CD14-positive monocyte (primary cell): ENCODE measurements at regions not wholly inside any gene's neighbourhood (a gene's known extent, or its start where the extent isn't known, plus 50 kb on each side); places are given as distances from the start of the nearest gene placed in this dataset.

Source experiments
- DNase-seq, 3 donors: peaks; one replicate each; pipeline ENCODE4 v3.0.0-alpha.2; 2011 to 2022
- H2AFZ ChIP-seq: 2 replicates; pipeline ENCODE4 v1.6.0; 2012; ENCODE audit warnings: mild to moderate bottlenecking, low read depth, low read length, inconsistent platforms; ENCODE audit not compliant: insufficient read depth, poor library complexity, severe bottlenecking
- H3K27ac ChIP-seq, 2 donors: 1 replicate in 1 of 2; 2 replicates in 1 of 2; pipeline ENCODE4 v1.5.1; 2012 to 2013; ENCODE audit warnings: low read length in 2 of 2, control low read depth in 1 of 2, inconsistent platforms in 1 of 2, low read depth in 1 of 2, mild to moderate bottlenecking in 1 of 2
- H3K27me3 ChIP-seq, 2 donors: one replicate each; pipeline versions ENCODE4 v1.6.0 to v1.6.1; 2011 to 2013; ENCODE audit warnings: low read length in 2 of 2; ENCODE audit not compliant: control insufficient read depth in 2 of 2, insufficient read depth in 2 of 2
- H3K36me3 ChIP-seq, 2 donors: replicated peaks in 1 of 2; 1 replicate in 1 of 2; 2 replicates in 1 of 2; pipeline versions ENCODE4 v1.5.1 to v1.6.1; 2012 to 2013; ENCODE audit warnings: low read length in 2 of 2, control low read depth in 1 of 2, inconsistent platforms in 1 of 2, mild to moderate bottlenecking in 1 of 2; ENCODE audit not compliant: insufficient read depth in 2 of 2, control insufficient read depth in 1 of 2
- H3K4me1 ChIP-seq, 2 donors: 1 replicate in 1 of 2; 2 replicates in 1 of 2; pipeline versions ENCODE4 v1.5.1 to v1.6.1; 2012 to 2013; ENCODE audit warnings: low read length in 2 of 2, control low read depth in 1 of 2, inconsistent platforms in 1 of 2, mild to moderate bottlenecking in 1 of 2, moderate library complexity in 1 of 2; ENCODE audit not compliant: insufficient read depth in 2 of 2, control insufficient read depth in 1 of 2
- H3K4me2 ChIP-seq: replicated peaks from 2 replicates; pipeline ENCODE3; 2012; ENCODE audit warnings: low read length, moderate library complexity, mild to moderate bottlenecking; ENCODE audit not compliant: poor library complexity, severe bottlenecking; ENCODE audit errors: extremely low read depth
- H3K4me3 ChIP-seq, 3 experiments: fragments of 200-600 bp in 1 of 3; sonication (generic) in 1 of 3; replicated peaks in 1 of 3; 1 replicate in 2 of 3; 2 replicates in 1 of 3; pipeline ENCODE4 v1.5.1; 2011 to 2013; ENCODE audit warnings: low read length in 3 of 3, mild to moderate bottlenecking in 3 of 3, control low read depth in 2 of 3, low read depth in 2 of 3, inconsistent platforms in 1 of 3, moderate library complexity in 1 of 3
- H3K79me2 ChIP-seq: 2 replicates; pipeline ENCODE4 v1.6.0; 2012; ENCODE audit warnings: mild to moderate bottlenecking, control low read depth, inconsistent platforms, low read length, moderate library complexity; ENCODE audit not compliant: insufficient read depth
- H3K9ac ChIP-seq: 2 replicates; pipeline ENCODE4 v1.6.0; 2017; ENCODE audit warnings: low read length, mild to moderate bottlenecking; ENCODE audit not compliant: insufficient read depth, poor library complexity, severe bottlenecking
- H3K9me3 ChIP-seq, 2 donors: replicated peaks in 1 of 2; 1 replicate in 1 of 2; 2 replicates in 1 of 2; pipeline versions ENCODE4 v1.5.1 to v1.6.1; 2012 to 2013; ENCODE audit warnings: low read length in 2 of 2, control low read depth in 1 of 2; ENCODE audit not compliant: control insufficient read depth in 1 of 2, insufficient read depth in 1 of 2
- H4K20me1 ChIP-seq: 2 replicates; pipeline ENCODE4 v1.6.0; 2012; ENCODE audit warnings: mild to moderate bottlenecking, low read length, control low read depth, moderate library complexity; ENCODE audit not compliant: insufficient read depth
- H3K27ac Mint-ChIP-seq, 7 donors: one replicate each; pipeline ENCODE4 v1.8.0; 2020; ENCODE audit warnings: mild to moderate bottlenecking in 7 of 7, mixed read lengths in 7 of 7, moderate library complexity in 6 of 7, inconsistent platforms in 2 of 7
- H3K27me3 Mint-ChIP-seq, 3 donors: one replicate each; pipeline ENCODE4 v1.8.0; 2021 to 2022; ENCODE audit warnings: low read depth in 3 of 3, mild to moderate bottlenecking in 3 of 3, mixed read lengths in 3 of 3, moderate library complexity in 3 of 3, inconsistent platforms in 1 of 3
- H3K36me3 Mint-ChIP-seq, 2 donors: one replicate each; pipeline ENCODE4 v1.8.0; 2020; ENCODE audit warnings: mixed read lengths in 2 of 2, inconsistent platforms in 1 of 2, mild to moderate bottlenecking in 1 of 2
- H3K4me1 Mint-ChIP-seq: one replicate; pipeline ENCODE4 v1.8.0; 2020; ENCODE audit warnings: mild to moderate bottlenecking, mixed read lengths
- H3K4me3 Mint-ChIP-seq, 2 donors: one replicate each; pipeline ENCODE4 v1.8.0; 2020; ENCODE audit warnings: mild to moderate bottlenecking in 2 of 2, mixed read lengths in 2 of 2, moderate library complexity in 1 of 2
- H3K9me3 Mint-ChIP-seq, 7 donors: one replicate each; pipeline ENCODE4 v1.8.0; 2020 to 2022; ENCODE audit warnings: mixed read lengths in 7 of 7, mild to moderate bottlenecking in 6 of 7, moderate library complexity in 6 of 7, inconsistent platforms in 2 of 7
- CTCF ChIP-seq: fragments of 200-600 bp; IDR thresholded peaks from one replicate; pipeline ENCODE4 v1.8.0; 2022; ENCODE audit warnings: antibody characterized with exemption, mild to moderate bottlenecking
- WGBS: methylation state at CpG from one replicate; pipeline ENCODE4 v1.1.5; 2013; ENCODE audit warnings: missing lambda C conversion rate; ENCODE audit not compliant: insufficient coverage; 5-methylcytosine and 5-hydroxymethylcytosine counted together
- intact Hi-C, 2 donors: fragments of 100-400 bp; cut with micrococcal nuclease; formaldehyde crosslinking; loops; one replicate each; pipeline versions ENCODE4 v1.15.0 to v1.15.1; 2023

GRCh38 chr4:173777421-173777820 is 247.4 kb upstream of the HAND2 start:
- intact Hi-C loops = no loop called here
- no peaks in the 10 kb centered on the region for H4K20me1 ChIP-seq
- peaks cover 3 to 11% (median 6%) of the 10 kb centered on the region in 7 donors for H3K9me3 Mint-ChIP-seq
- no peaks in the 10 kb centered on the region for H3K79me2 ChIP-seq
- H3K27ac ChIP-seq = no peak overlapping the region
- peaks cover 0 to 11% of the 10 kb centered on the region in 2 donors for H3K9me3 ChIP-seq
- no peak for TF ChIP-seq CTCF
- H3K4me1 ChIP-seq = no peaks in the 10 kb centered on the region
- H3K27me3 Mint-ChIP-seq = peaks cover 0 to 2% (median 0%) of the 10 kb centered on the region in 3 donors
- H3K9ac ChIP-seq = no peak overlapping the region
- no peak overlapping the region for H3K4me3 ChIP-seq
- no peak overlapping the region for H3K27ac Mint-ChIP-seq
- no peak overlapping the region for H3K4me2 ChIP-seq
- WGBS = 86% methylated on average over 4 of the region's 4 CpGs
- no peaks in the 10 kb centered on the region for H3K4me1 Mint-ChIP-seq
- H2AFZ ChIP-seq = no peak overlapping the region
- no peak for DNase-seq
- no peaks in the 10 kb centered on the region for H3K27me3 ChIP-seq
- no peaks in the 10 kb centered on the region for H3K36me3 ChIP-seq
- no peaks in the 10 kb centered on the region for H3K36me3 Mint-ChIP-seq
- H3K4me3 Mint-ChIP-seq = no peak overlapping the region

- no peak overlapping the region for H3K27ac ChIP-seq
- H3K4me3 ChIP-seq = no peak overlapping the region
- intact Hi-C loops = no loop called here
- Mint-ChIP-seq H3K36me3 (no peaks in the 10 kb centered on the region), H3K4me1 (no peaks in the 10 kb centered on the region), H3K9me3 (peaks cover 0 to 7% (median 3%) of the 10 kb centered on the region in 7 donors), H3K27ac (no peak overlapping the region), H3K4me3 (no peak overlapping the region), H3K27me3 (no peaks in the 10 kb centered on the region)
- no peak overlapping the region for H3K9ac ChIP-seq
- H3K4me2 ChIP-seq = no peak overlapping the region
- H3K4me1 ChIP-seq = no peaks in the 10 kb centered on the region
- no CpG with 5 or more reads among the region's 1 CpG for WGBS
- H2AFZ ChIP-seq = no peak overlapping the region
- H4K20me1 ChIP-seq = no peaks in the 10 kb centered on the region
- no peak for TF ChIP-seq CTCF
- no peaks in the 10 kb centered on the region for H3K27me3 ChIP-seq
- DNase-seq = no peak
- no peaks in the 10 kb centered on the region for H3K9me3 ChIP-seq
- no peaks in the 10 kb centered on the region for H3K79me2 ChIP-seq
- no peaks in the 10 kb centered on the region for H3K36me3 ChIP-seq
Observed at GRCh38 chr4:173769568-173769967, 239.5 kb upstream of the HAND2 start.
